ENCODE measurements at regions not wholly inside any gene's neighbourhood (a gene's known extent, or its start where the extent isn't known, plus 50 kb on each side); places are given as distances from the start of the nearest gene placed in this dataset.

- DNase-seq (ENCODE audit: extremely low spot score): no peak
- TF ChIP-seq, protein P1, sequence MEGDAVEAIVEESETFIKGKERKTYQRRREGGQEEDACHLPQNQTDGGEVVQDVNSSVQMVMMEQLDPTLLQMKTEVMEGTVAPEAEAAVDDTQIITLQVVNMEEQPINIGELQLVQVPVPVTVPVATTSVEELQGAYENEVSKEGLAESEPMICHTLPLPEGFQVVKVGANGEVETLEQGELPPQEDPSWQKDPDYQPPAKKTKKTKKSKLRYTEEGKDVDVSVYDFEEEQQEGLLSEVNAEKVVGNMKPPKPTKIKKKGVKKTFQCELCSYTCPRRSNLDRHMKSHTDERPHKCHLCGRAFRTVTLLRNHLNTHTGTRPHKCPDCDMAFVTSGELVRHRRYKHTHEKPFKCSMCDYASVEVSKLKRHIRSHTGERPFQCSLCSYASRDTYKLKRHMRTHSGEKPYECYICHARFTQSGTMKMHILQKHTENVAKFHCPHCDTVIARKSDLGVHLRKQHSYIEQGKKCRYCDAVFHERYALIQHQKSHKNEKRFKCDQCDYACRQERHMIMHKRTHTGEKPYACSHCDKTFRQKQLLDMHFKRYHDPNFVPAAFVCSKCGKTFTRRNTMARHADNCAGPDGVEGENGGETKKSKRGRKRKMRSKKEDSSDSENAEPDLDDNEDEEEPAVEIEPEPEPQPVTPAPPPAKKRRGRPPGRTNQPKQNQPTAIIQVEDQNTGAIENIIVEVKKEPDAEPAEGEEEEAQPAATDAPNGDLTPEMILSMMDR (IDR thresholded peaks at IDR 0.05; ENCODE audit: control extremely low read depth, extremely low read depth, low read depth, missing control alignments): no peak
- POLR2A ChIA-PET: no interaction called here
- CTCF ChIA-PET: interaction anchor here (0.9 to 1.0 kb wide), 2 partner anchors 11 to 124 kb away, joined by 3 read pairs; no protein-coding TSS in a partner anchor
Observed at GRCh38 chr6:163790266-163790840, 375.8 kb downstream of the QKI start.

GRCh38 chr6:163789199-163789810 lies 374.8 kb downstream of the QKI start:
- no peak for DNase-seq (ENCODE audit: extremely low spot score)
- POLR2A ChIA-PET: no interaction called here
- CTCF ChIA-PET: no interaction called here
- TF ChIP-seq, protein P1 (IDR thresholded peaks at IDR 0.05; ENCODE audit: control extremely low read depth, extremely low read depth, low read depth, missing control alignments): no peak

GRCh38 chr6:163786995-163787671 lies 372.6 kb downstream of the QKI start:
- DNase-seq (ENCODE audit: extremely low spot score): no peak
- CTCF ChIA-PET: interaction anchor here (1.3 kb wide), 1 partner anchor 11 kb away, joined by 3 read pairs; no protein-coding TSS in a partner anchor
- TF ChIP-seq, protein P1 (IDR thresholded peaks at IDR 0.05; ENCODE audit: control extremely low read depth, extremely low read depth, low read depth, missing control alignments): no peak
- POLR2A ChIA-PET: no interaction called here

DNA sequence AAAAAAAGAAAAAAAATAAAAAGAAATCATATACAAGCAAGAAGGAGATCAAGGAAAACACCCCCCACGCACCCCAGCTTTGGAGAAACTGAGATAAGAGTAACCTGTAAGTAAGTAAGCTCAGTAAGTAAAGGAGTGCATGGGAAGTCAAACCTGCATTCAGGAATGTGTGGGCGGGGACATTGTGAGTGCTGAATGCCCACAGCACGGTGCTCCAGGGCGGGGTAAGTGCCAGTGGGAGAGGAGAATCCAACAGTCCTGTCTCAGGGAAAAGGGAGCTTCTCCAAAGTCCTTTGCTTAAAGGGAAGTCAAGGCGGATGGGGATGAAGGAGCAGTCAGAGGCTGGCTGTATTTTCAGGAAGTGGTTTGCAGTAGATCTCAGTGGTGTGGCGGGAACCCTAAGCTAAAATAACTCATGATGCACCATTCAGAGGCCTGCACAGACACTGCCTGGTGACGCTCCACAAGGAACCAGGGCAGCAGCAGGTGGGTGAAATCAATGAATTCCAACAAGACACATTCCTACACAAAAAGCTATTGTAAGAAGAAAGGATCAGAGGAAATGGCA lies 368.0 kb downstream of the QKI start:
- CTCF ChIA-PET: interaction anchor here (1.2 kb wide), 2 partner anchors 14 to 57 kb away, joined by 3 to 4 read pairs; no protein-coding TSS in a partner anchor
- DNase-seq (ENCODE audit: extremely low spot score): peak; percentile 28
- TF ChIP-seq, protein P1 (IDR thresholded peaks at IDR 0.05; ENCODE audit: control extremely low read depth, extremely low read depth, low read depth, missing control alignments): no peak
- POLR2A ChIA-PET: no interaction called here

- TF ChIP-seq, protein P1 (IDR thresholded peaks at IDR 0.05; ENCODE audit: control extremely low read depth, extremely low read depth, low read depth, missing control alignments): no peak
- DNase-seq (ENCODE audit: extremely low spot score): no peak
- ChIA-PET POLR2A (no interaction called here), CTCF (interaction anchor here (1.1 kb wide), 1 partner anchor 9 kb away, joined by 4 read pairs; no protein-coding TSS in a partner anchor)
Observed at GRCh38 chr6:163780994-163781393, 366.5 kb downstream of the QKI start.

DNA sequence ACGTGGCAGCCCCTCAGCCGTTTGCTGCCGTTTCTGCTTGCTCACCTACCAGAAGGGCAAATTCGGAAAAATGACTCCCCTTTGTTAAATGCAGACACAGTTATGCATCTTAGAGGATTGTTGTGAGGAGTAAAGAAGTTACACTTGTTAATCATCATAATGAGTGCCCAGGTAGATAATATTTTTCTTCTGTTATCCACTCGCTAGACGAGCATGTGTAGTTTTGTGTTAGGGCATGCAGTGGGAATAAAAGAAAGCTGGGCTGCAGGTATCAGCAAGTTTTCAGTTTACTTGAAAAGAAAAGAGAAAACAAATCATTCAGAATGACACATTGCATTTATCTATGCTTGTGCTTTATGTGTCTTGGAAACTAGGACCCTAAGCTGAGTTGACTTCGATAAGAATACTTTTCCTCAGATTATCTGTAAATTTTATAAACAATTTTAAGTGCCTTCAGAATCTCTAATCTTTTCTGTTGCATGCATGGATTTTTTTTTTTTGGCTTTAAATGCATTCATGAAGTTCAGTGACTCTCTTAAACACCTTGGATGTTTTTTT lies 365.3 kb downstream of the QKI start:
- DNase-seq (ENCODE audit: extremely low spot score): no peak
- ChIA-PET CTCF (interaction anchor here (1.7 kb wide), 1 partner anchor 11 kb away, joined by 3 read pairs; no protein-coding TSS in a partner anchor), POLR2A (no interaction called here)
- TF ChIP-seq, protein P1 (IDR thresholded peaks at IDR 0.05; ENCODE audit: control extremely low read depth, extremely low read depth, low read depth, missing control alignments): no peak

All from GM10248 (cell line).